ENCODE measurements at regions not wholly inside any gene's neighbourhood (a gene's known extent, or its start where the extent isn't known, plus 50 kb on each side); places are given as distances from the start of the nearest gene placed in this dataset.
A peak's percentile ranks its signal among the peaks of the same experiment; 100 is the strongest.
"Not testable (repeated sequence)": the region's sequence is repeated elsewhere in the genome, so short reads cannot be mapped to it uniquely, and the experiment has no call there.

DNA sequence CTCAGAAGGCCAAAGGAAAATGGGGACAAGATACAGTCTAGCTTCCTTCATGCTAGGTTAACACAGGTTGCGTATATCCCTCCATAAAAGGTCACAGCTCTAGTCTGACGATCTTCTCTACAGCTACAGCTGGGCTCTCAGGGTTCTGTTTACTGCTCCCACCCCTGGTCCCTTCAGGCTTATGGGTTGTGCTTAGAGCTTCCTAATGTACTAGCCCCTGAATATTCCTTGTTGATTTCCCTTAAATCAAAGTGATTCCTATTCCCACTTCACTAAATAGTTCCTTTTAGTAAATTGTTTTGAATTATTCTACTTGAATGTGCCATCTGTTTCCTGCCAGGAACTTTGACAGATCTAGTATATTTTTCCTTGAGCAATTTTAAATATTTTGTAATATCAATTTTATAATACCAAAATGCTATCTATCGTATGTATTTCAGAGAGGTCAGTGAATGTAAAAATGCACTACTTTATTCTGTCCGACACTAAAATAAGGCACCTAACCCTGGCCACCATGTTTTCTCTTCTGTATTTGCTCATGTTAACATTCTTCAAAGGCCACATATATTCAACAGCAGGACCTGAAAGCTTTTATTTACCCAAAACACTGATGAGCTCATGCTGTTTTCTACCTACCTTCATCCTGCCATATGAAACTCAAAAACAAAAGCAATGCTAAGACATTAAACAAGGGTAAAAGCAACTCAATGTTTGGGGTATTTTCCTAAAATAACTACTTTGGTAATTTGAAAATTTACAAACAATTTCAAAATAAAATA is 92.8 kb upstream of the TGFBR2 start:
- FAIRE-seq (no peak), DNase-seq (ENCODE audit: low spot score) (no peak)

DNA sequence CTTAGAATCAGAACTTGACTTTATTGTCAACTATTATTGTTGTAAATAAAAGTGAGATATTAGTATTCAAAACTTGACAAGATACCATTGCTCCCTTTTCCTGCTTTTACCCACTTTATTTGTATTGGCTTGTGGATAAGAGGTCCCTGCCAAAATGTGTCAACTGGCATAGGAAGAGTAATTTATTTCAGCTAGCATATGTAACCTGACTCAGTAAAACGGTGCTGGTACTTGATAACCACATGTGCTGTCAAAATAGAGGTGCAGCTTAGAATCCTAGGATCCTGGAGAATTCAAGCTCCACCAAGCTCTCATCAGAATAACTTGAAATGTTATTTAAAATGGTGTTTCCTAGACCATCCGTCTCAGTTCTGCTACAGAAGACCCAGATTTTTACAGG is 90.2 kb upstream of the TGFBR2 start:
- FAIRE-seq: no peak
- no peak for DNase-seq (ENCODE audit: low spot score)

DNA sequence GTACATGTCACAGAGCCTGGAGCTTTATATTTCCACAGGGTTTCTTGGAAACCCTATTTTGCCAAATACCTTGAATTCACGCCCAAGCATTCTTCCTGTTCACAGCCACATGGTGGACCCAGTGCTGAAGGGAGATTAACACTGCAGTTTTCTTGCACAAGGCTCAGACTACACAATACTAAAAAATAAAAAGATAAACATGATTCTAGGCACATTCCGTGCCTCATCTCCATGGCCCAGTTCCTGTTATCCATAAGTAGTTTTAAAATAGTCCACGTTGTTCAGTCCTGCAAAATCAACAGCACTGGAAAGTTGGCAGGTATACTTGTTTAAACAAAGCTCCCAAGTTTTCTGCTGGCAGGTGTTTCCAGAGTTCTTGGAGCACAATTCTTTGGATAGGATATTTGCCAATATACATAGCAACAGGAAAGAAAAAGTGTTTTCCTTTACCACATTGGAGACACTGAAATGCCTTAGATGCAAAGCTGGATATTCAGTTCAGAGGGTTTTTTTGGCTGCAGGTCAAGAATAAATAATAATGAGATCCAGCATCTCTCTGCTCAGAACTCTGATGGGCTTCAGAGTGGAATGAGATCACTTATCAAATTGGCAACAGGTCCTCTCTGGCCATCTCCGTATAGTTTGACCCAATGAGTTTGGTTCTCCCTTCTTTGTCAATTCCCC is 88.1 kb upstream of the TGFBR2 start:
- FAIRE-seq (no peak), DNase-seq (ENCODE audit: low spot score) (no peak)

DNA sequence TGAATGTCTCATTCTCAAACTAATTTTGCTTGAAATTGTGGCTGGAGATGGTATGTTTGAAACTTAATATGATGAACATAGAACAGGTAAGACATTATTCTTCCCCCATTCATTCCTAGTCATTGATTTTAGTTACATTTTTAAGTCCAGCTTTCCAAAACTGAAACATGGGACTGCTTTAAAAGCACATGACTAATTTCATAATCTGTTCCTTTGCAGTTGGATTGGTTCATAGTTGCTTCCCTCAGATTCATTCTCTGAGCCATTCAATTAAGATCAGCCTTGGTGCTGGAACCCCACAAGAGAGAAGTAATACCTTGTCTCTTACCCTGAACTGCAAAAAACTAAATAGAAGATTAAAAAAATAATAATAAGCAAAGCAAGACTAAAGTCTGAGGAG is 87.5 kb upstream of the TGFBR2 start:
- no peak for DNase-seq (ENCODE audit: low spot score)
- no peak for FAIRE-seq

DNA sequence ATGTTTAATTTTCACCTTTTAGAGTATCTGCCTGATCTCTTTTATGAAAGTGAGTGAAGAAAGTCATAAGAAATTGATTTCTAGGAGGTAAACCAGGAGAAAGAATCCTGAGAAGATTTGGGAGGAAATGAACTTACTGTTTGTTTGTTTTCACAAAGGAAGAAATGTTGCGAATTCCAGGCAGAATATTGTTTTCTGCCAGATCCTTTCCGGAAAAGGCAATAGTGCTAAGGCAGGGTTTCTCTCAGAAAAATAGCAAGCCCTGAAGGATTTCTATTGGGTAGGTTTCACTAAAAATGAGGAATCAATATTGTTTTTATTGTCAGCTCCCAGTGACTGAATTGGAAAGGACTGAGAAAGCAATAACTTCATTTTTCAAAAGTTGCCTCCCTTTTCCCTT is 85.7 kb upstream of the TGFBR2 start:
- no peak for FAIRE-seq

DNA sequence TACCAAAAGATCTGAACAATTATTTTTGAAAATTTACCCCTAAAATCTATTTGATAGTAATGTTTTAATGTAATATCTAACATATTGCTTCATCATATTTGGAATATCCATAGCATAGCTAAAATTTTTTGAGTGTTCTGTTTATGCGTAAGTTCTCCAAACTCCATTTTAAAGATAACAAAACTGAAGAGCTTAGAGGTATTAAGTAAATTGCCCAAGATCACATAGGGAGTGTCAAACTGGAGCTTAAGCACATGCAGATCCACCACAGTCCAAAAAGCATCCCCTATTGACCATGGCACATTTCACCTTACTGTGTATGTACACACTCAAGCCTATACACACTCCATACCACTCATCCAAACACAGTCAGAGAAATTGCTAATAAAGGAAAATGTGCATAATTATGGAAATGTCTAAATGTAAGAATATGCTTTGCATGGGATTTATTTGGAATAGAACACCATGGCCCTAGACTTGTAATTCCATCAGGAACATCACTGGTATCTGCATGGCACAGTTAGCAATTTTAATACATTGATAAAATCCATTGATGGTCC is 85.2 kb upstream of the TGFBR2 start:
- FAIRE-seq (no peak), DNase-seq (ENCODE audit: low spot score) (no peak)

More for the DNA sequence above, 85.7 kb upstream of the TGFBR2 start:
- no peak for DNase-seq (ENCODE audit: low spot score)

DNA sequence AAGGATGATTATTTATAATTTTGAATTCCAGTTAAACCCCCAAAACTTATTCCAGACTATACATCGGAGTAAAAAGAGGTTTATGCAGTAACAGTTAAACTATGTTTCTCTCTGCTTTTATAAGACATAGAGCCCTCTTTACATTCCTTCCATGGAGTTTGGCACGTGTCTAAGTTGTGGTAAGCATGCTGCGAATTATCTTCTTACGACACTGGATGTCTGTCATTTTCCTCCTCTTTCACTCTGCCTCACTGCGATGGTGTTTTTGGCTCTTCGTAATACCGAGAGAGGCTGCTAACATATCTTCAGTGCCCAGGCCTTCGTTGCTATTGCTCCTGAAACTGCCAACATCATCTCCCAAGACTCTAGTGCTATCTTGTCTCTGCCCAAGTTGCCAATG is 83.9 kb upstream of the TGFBR2 start:
- no peak for DNase-seq (ENCODE audit: low spot score)
- FAIRE-seq: no peak

DNA sequence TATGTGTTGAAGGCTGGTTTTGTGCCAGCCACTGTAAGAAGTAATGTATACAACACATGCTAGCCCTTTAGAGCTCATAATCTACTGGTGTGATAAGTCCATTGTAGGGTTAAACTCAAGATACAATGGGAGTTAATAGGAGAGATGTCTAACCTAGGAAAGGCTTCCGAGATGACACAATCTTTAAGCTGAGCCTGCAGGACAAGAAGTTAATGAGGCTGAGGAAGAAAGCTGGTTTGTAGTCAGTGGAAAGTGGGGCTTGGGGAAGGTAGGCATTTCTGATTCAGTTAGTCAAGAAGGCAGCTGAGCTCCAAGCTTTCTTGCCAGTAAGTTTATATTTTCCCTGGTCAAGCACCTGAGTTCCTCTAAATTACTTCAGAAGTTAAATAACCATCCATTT is 83.0 kb upstream of the TGFBR2 start:
- FAIRE-seq: no peak
- no peak for DNase-seq (ENCODE audit: low spot score)

DNA sequence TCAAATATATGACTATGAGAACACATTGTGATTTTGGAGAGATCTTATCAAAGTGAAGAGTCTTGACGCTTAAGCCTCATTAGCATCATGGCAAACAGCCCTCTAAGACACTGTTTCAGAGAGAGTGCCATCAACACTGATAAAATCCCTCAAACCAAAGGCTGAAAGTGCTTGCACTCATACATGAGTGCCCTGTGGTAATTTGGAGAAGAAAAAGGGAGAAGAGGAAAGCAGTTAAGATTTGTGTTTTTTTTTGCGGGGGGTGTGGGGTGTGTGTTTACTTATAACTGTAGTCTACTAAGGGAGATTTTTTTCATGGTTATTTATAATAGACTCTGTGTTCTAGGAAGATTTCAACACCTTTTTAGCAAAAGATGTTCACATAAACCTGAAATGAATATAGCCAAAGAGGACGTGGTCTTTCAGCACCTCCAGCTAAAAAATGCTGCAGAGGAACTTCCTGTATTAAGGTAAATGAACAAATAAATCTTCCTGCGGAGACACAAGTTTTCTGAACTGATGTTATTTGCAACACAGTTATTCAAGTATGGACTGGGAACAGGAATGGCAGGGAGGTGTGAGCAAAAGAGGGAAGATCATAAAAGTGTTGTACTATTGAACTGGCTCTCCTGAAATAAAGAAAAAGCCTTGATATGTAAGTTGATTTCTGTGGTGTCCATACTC is 81.9 kb upstream of the TGFBR2 start:
- DNase-seq (ENCODE audit: low spot score) (no peak), FAIRE-seq (no peak)

DNA sequence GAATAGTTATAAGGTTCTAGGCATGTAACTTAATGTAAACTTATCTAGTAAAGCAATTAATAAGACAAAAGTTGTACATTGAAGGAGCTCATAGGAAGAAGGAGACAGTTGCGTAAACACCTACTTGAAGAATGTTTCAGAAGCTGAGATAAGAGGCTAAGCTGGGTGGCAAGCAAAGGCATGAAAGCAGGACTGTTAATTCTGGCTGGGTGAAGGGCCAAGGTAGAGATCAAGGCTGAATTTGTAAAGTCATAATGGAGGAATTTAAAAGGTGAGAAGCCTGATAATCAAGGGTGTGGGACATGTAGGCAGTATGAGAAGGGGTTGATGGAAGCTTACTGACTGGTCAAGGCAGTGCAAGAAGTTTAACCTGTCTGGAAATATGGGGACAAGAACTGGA is 80.4 kb upstream of the TGFBR2 start:
- no peak for DNase-seq (ENCODE audit: low spot score)
- FAIRE-seq: no peak

DNA sequence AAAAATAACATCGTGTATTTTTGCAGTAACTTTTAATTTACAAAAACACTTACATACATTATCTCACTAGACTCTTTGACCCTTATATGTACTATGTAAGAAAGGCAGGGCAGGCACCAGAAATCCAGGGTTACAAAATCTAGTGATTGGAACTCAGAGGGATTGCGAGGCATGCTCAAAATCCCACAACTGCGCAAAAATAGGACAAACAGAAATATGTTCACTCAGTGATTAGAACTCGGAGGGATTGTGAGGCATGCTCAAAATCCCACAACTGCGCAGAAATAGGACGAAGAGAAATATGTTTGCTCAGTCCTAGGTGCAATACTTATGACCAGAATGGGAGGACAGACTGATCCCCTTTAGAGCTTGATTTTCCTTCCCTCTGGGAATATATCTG is 79.2 kb upstream of the TGFBR2 start:
- no peak for DNase-seq (ENCODE audit: low spot score)
- no peak for FAIRE-seq

DNA sequence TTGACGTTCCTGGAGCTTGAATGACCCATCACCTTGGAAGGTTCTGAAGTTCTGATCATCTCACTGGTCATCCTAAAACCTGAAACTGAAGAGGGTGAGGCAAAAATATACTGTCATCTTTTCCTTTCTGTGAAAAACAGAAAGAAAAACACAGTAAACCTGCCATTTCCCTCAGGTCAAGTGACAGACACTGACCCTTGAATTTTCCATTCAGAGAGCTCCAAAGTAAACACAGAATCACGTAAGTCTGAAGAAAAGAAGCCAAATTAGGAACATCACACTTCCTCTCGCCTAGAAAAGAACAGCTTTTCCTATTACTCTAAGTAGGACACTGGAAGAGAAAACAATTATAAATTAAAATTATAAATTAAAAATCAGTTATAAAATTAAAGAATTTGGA is 78.7 kb upstream of the TGFBR2 start:
- FAIRE-seq: no peak

DNA sequence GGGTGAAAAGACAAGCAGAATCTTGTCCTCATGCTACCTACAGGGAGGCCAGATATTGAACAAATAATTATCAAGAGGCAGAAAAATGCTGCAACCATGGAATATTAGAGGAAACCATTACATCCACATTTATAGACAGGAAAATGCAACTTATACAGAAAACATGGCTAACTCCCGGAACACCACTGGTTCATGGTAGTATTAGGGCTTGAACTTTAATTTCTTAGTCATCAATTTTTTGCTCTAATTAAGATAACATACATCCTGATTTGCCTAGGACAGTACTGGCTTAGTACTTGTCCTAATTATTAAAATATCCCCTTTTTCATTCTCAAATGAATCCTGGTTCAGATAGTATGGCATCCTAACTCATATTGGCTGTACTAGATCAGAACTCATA is 76.3 kb upstream of the TGFBR2 start:
- no peak for DNase-seq (ENCODE audit: low spot score)
- no peak for FAIRE-seq

More for the DNA sequence above, 78.7 kb upstream of the TGFBR2 start:
- DNase-seq (ENCODE audit: low spot score): no peak

DNA sequence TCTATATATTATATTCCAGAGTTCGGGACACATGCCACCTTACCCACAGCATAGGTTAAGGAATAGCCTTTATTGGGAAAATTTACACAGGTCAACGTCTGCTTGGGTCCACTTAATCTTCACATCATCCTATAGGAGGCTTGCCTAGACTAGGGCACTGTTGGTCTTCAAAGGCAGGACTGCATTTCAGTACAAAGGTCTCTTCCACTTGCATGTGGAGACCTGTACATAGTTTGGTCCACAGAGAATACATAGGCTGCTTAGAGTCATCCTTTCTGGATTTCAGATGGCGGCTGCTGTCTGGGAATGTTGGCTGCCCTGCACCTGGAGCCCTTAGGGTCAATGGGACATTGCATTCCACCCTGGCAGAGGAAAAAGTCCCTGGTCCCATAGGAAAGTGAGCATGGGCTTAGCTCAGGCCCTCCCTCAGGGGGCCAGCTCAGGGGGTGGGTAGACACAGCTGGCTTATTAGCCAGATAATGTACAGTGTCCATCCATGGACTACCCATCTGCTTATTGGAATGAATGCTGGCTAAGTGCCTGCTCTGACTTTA is 75.3 kb upstream of the TGFBR2 start:
- DNase-seq (ENCODE audit: low spot score) (no peak), FAIRE-seq (no peak)

DNA sequence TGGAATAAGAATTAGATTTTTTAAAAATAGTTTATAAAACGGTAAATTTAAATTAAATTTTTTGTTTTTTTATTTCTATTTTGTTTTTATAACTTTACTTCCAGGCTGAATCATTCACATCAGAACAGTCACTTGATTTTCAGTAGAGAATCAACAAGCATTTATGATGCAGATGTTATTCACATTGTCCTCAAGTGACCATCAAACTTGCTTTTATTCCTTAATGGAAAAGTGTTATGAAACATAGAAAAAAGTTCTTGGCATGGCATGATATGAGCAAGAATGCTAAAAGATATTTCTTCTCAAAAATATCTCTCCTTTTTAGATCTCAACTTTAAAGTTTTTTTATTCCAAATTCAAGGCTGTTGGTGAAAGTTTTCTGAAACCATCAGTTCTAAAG is 70.9 kb upstream of the TGFBR2 start:
- no peak for DNase-seq (ENCODE audit: low spot score)
- FAIRE-seq: no peak

DNA sequence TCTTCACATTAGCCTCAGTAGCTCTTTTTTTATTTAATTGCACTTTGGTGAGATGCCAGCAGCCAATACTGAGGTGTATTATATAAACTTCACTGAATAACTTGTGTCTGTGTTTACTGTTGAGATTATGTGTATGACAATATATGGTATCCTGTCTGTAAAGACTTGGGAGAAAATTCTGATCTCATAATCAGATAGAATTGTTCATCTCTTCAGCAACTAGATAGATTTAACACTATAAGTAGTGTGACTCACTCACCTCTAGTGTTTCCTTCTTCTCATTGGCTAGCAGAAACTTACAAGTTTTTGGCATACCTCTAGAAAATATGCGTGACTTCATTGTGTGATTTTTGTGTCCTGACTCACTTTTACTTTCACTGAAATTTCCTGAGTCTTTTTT is 67.6 kb upstream of the TGFBR2 start:
- DNase-seq (ENCODE audit: low spot score) (peak; percentile 61), FAIRE-seq (no peak)

DNA sequence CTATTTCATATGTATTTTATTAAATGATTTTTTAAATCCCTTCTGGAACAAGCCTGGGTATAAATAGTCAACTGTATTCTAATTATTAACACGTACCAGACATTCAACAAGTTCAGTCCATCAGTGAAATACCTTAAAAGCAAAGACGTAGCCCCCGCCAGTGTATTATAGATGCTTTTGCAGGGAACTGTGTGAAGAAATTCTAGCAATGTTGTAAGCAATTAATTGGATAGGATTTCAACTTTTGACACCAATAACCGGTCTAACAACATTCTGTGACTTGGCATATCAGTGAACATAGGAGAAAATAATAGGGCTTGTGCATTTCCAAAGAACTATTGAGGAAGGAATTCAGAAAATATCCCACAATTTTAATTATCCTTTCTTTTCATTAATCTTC is 67.2 kb upstream of the TGFBR2 start:
- FAIRE-seq: no peak
- no peak for DNase-seq (ENCODE audit: low spot score)

DNA sequence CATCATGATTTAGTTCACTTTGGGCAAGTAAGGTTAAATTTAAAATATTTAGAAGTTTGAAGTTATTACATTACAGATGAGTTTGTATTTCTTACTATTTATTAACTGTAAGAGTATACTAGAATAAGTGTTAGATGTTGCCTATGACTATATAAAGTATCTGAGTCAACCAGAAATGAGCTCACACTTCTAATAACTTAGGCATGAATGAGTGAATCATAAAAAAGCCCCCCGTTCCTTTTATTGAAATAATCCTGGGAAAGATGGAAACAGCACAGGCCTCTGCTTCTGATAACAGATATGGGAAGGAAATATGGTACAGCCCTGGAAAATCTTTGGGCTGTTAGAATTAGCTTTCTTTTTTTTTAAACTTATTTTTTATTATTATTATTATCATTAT is 66.6 kb upstream of the TGFBR2 start:
- FAIRE-seq: no peak

DNA sequence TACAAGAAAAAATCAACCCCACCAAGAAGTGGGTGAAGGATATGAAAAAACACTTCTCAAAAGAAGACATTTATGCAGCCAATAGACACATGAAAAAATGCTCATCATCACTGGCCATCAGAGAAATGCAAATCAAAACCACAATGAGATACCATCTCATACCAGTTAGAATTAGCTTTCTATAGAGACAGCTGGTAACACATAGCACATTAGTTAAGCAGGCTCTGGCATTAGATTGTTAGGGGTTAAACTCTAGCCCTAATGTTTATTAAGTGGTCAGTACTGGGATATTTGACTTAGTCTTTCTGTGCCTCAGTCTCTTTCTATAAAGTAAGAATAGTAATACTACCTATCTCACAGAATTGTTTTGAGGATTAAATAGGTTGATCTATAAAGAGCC is 65.2 kb upstream of the TGFBR2 start:
- not testable (repeated sequence) for DNase-seq (ENCODE audit: low spot score); FAIRE-seq

More for the DNA sequence above, 66.6 kb upstream of the TGFBR2 start:
- no peak for DNase-seq (ENCODE audit: low spot score)

DNA sequence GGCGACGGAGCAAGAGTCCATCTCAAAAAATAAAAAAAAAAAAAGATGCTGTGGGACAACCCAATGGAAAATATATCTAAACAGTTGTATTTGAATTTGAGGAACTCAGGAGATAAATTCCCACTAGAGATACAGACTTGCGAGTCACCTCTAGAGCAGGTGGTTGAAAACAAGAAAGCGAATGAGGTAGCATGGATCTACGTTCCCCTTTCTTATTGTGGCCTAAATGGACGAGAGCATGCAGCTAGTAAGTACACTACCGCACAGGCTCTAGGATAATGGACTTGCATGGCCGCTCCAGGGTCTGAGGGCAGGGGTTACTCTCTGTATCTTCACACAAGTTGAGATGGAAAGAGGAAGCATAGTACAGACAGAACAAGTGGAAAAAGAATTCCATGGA is 63.5 kb upstream of the TGFBR2 start:
- FAIRE-seq (no peak), DNase-seq (ENCODE audit: low spot score) (no peak)

DNA sequence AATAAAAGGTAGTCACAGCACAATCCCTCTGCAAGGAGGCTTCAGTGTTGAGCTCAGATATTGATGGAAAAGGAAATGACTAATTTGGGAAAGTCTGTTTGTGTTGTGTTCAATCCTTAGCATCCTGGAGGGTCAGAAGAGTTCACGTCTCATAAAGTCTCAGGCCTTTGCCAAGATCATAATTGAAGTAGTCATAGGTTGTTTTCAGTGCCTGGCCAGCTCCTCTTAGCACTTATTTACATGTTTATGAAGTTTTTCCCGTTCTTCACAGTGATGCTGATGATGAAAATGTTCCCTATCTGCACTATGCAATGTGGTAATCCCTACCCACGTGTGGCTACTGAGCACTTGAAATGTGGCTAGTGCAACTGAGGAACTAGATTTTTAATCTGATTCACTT is 61.6 kb upstream of the TGFBR2 start:
- DNase-seq (ENCODE audit: low spot score) (peak; percentile 43), FAIRE-seq (no peak)

DNA sequence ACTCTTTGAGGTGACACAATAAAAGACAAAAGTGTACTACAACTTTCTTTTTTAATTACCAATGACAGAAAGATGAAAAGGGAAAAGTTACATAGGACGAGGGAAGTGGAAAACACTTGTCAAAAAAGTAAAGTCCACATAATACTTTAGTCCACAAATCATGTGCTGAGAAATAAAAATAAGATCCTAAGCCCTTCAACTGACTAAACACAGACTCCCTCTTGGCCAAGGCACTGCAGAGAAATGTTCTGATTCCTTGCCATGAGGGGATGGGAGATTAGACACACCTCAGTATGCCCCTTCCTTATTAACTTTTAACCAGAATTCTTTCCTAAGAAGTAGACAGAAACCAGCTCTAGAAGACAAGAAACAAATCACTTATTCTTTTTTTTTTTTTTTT is 59.5 kb upstream of the TGFBR2 start:
- DNase-seq (ENCODE audit: low spot score) (no peak), FAIRE-seq (no peak)
